T-helper 2 cell treated with Interferon-gamma antibody and Interleukin-4, amounts not matched to agents 5 μg/mL and 100 μg/mL, for 36 hours (primary cell): ENCODE measurements at regions not wholly inside any gene's neighbourhood (a gene's known extent, or its start where the extent isn't known, plus 50 kb on each side); places are given as distances from the start of the nearest gene placed in this dataset.

ENCODE experiments used
- DNase-seq: peaks from one replicate; pipeline ENCODE4 v3.0.0; 2021; ENCODE audit warnings: low spot score
- H3K27ac Mint-ChIP-seq: one replicate; pipeline ENCODE4 v1.8.0; 2021; ENCODE audit warnings: mild to moderate bottlenecking, mixed read lengths
- H3K27me3 Mint-ChIP-seq: one replicate; pipeline ENCODE4 v1.8.0; 2021; ENCODE audit warnings: low read depth, mixed read lengths
- H3K36me3 Mint-ChIP-seq: one replicate; pipeline ENCODE4 v1.8.0; 2021; ENCODE audit warnings: low read depth, mixed read lengths
- H3K4me1 Mint-ChIP-seq: one replicate; pipeline ENCODE4 v1.8.0; 2021; ENCODE audit warnings: low read depth, mixed read lengths
- H3K4me3 Mint-ChIP-seq: one replicate; pipeline ENCODE4 v1.8.0; 2022; ENCODE audit warnings: mild to moderate bottlenecking, moderate library complexity, mixed read lengths
- H3K9me3 Mint-ChIP-seq: one replicate; pipeline ENCODE4 v1.8.0; 2021; ENCODE audit warnings: mixed read lengths

- Mint-ChIP-seq H3K4me1 (no peaks in the 10 kb centered on the region), H3K9me3 (peaks cover 7% of the 10 kb centered on the region), H3K4me3 (no peak overlapping the region), H3K27ac (no peak overlapping the region), H3K36me3 (no peaks in the 10 kb centered on the region), H3K27me3 (no peaks in the 10 kb centered on the region)
- DNase-seq, result no peak
Observed at GRCh38 chr4:11791797-11792196, 363.1 kb upstream of the HS3ST1 start.

- no peak overlapping the region for H3K27ac Mint-ChIP-seq
- H3K4me1 Mint-ChIP-seq, result no peaks in the 10 kb centered on the region
- no peaks in the 10 kb centered on the region for H3K27me3 Mint-ChIP-seq
- H3K36me3 Mint-ChIP-seq, result no peaks in the 10 kb centered on the region
- peaks cover 7% of the 10 kb centered on the region for H3K9me3 Mint-ChIP-seq
- no peak for DNase-seq
- H3K4me3 Mint-ChIP-seq, result no peak overlapping the region
Observed at GRCh38 chr4:11790230-11790629, 361.5 kb upstream of the HS3ST1 start.

DNA sequence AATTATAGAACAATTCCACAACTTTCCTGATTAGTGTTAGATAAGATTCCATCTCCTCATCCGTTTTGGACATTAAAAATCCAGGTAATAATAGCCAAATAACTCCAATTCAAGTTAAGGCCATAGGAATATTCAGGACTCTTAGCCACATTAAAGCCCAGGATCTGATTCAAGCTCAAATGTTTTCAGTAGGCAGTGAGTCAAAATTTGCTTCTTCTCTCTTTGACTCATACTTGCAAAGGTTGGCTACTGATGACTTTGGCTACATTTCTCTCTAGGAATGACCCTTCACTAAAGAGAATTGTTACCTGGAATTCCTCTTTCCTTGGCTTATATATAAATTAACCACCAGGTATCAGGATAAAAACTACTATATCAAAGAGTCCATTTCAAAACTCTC lies 354.9 kb upstream of the HS3ST1 start:
- DNase-seq, result no peak
- Mint-ChIP-seq H3K36me3 (no peaks in the 10 kb centered on the region), H3K27me3 (no peaks in the 10 kb centered on the region), H3K9me3 (no peaks in the 10 kb centered on the region), H3K4me1 (no peaks in the 10 kb centered on the region), H3K27ac (no peak overlapping the region), H3K4me3 (no peak overlapping the region)

DNA sequence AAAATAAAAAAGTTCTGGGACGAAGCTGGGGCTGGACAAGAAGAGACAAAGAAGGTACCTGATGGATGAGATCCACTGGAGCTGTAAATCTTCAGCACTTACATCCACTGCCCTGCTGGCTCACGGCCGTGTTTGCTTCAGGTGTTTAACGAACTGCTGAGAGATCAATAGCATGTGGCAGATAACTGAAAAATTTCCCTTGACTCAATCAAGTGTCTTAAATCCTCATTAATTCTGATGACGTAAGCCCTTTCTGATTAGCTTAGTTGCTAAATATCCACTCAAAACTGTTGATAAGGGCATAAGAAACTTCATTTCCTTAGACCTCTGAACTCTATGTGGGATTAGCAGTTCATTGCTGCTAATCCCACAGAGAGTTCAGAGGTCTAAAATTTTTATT lies 354.2 kb upstream of the HS3ST1 start:
- DNase-seq, result no peak
- no peak overlapping the region for H3K27ac Mint-ChIP-seq
- no peak overlapping the region for H3K4me3 Mint-ChIP-seq
- no peaks in the 10 kb centered on the region for H3K36me3 Mint-ChIP-seq
- no peaks in the 10 kb centered on the region for H3K4me1 Mint-ChIP-seq
- no peaks in the 10 kb centered on the region for H3K9me3 Mint-ChIP-seq
- no peaks in the 10 kb centered on the region for H3K27me3 Mint-ChIP-seq

- H3K27me3 Mint-ChIP-seq, result no peaks in the 10 kb centered on the region
- no peak for DNase-seq
- no peaks in the 10 kb centered on the region for H3K4me1 Mint-ChIP-seq
- no peak overlapping the region for H3K27ac Mint-ChIP-seq
- no peak overlapping the region for H3K4me3 Mint-ChIP-seq
- H3K36me3 Mint-ChIP-seq, result no peaks in the 10 kb centered on the region
- no peaks in the 10 kb centered on the region for H3K9me3 Mint-ChIP-seq
Observed at GRCh38 chr4:11777447-11777846, 348.8 kb upstream of the HS3ST1 start.

- Mint-ChIP-seq H3K27me3 (no peaks in the 10 kb centered on the region), H3K4me3 (no peak overlapping the region), H3K27ac (no peak overlapping the region), H3K4me1 (no peaks in the 10 kb centered on the region), H3K9me3 (no peaks in the 10 kb centered on the region), H3K36me3 (no peaks in the 10 kb centered on the region)
- no peak for DNase-seq
Observed at GRCh38 chr4:11774346-11774745, 345.7 kb upstream of the HS3ST1 start.

DNA sequence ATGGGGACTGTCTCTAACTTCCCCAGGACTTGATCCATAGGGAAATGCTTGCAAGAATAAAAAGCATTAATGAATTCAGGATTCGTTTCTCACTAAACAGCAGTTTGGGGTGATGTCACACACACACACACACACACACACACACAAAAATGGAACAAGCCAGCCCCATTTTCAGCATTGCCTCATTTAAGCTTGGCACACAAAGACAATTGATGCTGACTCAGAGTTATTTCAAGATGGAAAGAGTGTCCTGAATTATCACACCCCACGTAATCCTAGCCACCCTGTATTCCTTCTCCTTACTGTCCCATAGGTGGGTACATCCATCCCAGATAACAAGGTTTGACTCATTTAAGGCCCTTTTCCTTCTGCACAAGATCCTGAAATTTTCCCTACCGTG lies 345.1 kb upstream of the HS3ST1 start:
- Mint-ChIP-seq H3K4me1 (no peaks in the 10 kb centered on the region), H3K36me3 (no peaks in the 10 kb centered on the region), H3K27me3 (no peaks in the 10 kb centered on the region), H3K4me3 (no peak overlapping the region), H3K9me3 (no peaks in the 10 kb centered on the region), H3K27ac (no peak overlapping the region)
- DNase-seq, result no peak

- Mint-ChIP-seq H3K36me3 (no peaks in the 10 kb centered on the region), H3K9me3 (no peaks in the 10 kb centered on the region), H3K4me3 (no peak overlapping the region), H3K27ac (no peak overlapping the region), H3K27me3 (no peaks in the 10 kb centered on the region), H3K4me1 (no peaks in the 10 kb centered on the region)
- DNase-seq, result no peak
Observed at GRCh38 chr4:11769434-11769833, 340.7 kb upstream of the HS3ST1 start.

GRCh38 chr4:11768251-11768972 lies 339.7 kb upstream of the HS3ST1 start:
- H3K36me3 Mint-ChIP-seq, result no peaks in the 10 kb centered on the region
- no peak overlapping the region for H3K27ac Mint-ChIP-seq
- H3K4me3 Mint-ChIP-seq, result no peak overlapping the region
- H3K27me3 Mint-ChIP-seq, result no peaks in the 10 kb centered on the region
- no peak for DNase-seq
- H3K9me3 Mint-ChIP-seq, result no peaks in the 10 kb centered on the region
- H3K4me1 Mint-ChIP-seq, result no peaks in the 10 kb centered on the region

DNA sequence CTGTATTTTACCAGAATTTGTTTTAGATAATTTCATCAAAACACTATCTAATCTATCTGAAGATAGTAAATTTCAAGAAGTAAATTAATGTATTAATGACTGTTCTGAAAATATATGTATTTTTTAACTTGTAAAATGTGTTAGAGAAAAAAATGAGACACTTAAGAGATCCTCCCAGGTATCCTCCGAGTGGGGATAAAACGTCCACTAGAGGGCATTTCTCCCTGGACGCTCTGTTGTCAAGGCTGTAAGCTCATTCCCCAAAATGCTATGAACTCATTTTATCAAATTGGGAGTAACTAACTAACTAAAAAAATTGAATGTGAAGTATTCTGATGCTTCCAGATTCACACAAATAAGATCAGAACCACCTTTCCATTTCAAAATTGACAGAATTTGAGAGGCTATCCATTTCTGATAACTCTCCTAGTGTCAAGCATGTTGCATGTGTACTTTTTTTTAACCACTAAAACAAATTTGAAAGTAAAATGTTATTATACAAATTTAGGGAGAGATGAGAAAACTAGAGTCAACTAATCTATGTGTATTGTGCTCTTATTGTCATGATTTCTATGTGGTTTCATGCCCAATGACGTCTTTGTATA lies 337.3 kb upstream of the HS3ST1 start:
- Mint-ChIP-seq H3K9me3 (no peaks in the 10 kb centered on the region), H3K4me3 (no peak overlapping the region)

GRCh38 chr4:11748164-11748872 lies 319.6 kb upstream of the HS3ST1 start:
- no peak for DNase-seq
- Mint-ChIP-seq H3K9me3 (no peaks in the 10 kb centered on the region), H3K27me3 (no peaks in the 10 kb centered on the region), H3K4me3 (no peak overlapping the region), H3K4me1 (no peaks in the 10 kb centered on the region), H3K27ac (no peak overlapping the region), H3K36me3 (no peaks in the 10 kb centered on the region)

More for the DNA sequence above, 337.3 kb upstream of the HS3ST1 start:
- H3K4me1 Mint-ChIP-seq, result no peaks in the 10 kb centered on the region
- no peaks in the 10 kb centered on the region for H3K36me3 Mint-ChIP-seq
- H3K27me3 Mint-ChIP-seq, result no peaks in the 10 kb centered on the region
- DNase-seq, result no peak
- no peak overlapping the region for H3K27ac Mint-ChIP-seq

GRCh38 chr4:11746734-11747133 lies 318.0 kb upstream of the HS3ST1 start:
- Mint-ChIP-seq H3K4me3 (no peak overlapping the region), H3K4me1 (no peaks in the 10 kb centered on the region), H3K27ac (no peak overlapping the region), H3K27me3 (no peaks in the 10 kb centered on the region), H3K36me3 (no peaks in the 10 kb centered on the region), H3K9me3 (no peaks in the 10 kb centered on the region)
- DNase-seq, result no peak

DNA sequence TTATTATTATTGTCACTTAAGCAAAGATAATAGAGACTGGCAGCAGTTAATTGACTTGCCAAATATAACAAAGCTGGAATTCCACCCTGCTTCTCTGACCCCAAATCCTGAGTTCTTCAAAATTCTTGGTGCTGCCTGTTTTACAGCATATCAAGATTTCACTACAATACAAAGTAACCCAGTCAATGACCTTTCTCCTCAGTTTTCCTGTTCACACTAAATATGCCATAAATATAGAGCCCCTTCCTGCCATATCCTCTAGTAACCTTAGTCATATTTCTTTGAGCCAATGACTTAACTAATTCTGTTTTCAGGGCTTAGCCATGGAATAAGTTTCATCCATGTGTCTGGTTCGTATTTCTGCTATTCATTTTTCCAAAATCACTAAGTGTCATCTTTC lies 315.3 kb upstream of the HS3ST1 start:
- Mint-ChIP-seq H3K27me3 (no peaks in the 10 kb centered on the region), H3K27ac (no peak overlapping the region), H3K36me3 (no peaks in the 10 kb centered on the region), H3K9me3 (no peaks in the 10 kb centered on the region), H3K4me1 (no peaks in the 10 kb centered on the region), H3K4me3 (no peak overlapping the region)
- no peak for DNase-seq

GRCh38 chr4:11743236-11743635 lies 314.5 kb upstream of the HS3ST1 start:
- no peak for DNase-seq
- no peaks in the 10 kb centered on the region for H3K36me3 Mint-ChIP-seq
- no peaks in the 10 kb centered on the region for H3K27me3 Mint-ChIP-seq
- no peak overlapping the region for H3K27ac Mint-ChIP-seq
- no peaks in the 10 kb centered on the region for H3K9me3 Mint-ChIP-seq
- H3K4me1 Mint-ChIP-seq, result no peaks in the 10 kb centered on the region
- H3K4me3 Mint-ChIP-seq, result no peak overlapping the region
